Midbrain (tissue), 1 donor: ENCODE measurements at regions not wholly inside any gene's neighbourhood (a gene's known extent, or its start where the extent isn't known, plus 50 kb on each side); places are given as distances from the start of the nearest gene placed in this dataset.
"Not testable (repeated sequence)": the region's sequence is repeated elsewhere in the genome, so short reads cannot be mapped to it uniquely, and the experiment has no call there.

Source experiments
- DNase-seq: peaks from one replicate; lab custom pipeline; 2025; lab: John Stamatoyannopoulos, UW

DNA sequence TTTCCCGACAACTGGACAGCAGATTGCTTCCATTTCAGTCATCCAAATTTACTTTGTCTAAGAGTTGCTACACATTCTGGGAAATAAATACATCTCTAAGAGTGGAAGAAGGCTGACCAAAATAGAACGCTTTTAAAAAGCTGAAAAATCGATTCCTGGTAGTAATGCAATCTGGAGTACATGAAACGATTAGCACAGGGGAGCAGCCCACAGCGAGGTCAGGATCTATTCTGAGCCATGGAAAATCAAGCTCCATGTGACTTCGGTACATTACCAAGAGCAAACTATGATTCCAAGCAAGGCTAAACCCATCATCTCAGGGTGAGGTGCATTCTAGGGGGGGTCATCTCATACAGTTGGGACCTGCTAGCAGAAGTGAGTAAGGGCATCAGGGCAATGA is 249.3 kb downstream of the BLID start:
- no peak for DNase-seq

DNA sequence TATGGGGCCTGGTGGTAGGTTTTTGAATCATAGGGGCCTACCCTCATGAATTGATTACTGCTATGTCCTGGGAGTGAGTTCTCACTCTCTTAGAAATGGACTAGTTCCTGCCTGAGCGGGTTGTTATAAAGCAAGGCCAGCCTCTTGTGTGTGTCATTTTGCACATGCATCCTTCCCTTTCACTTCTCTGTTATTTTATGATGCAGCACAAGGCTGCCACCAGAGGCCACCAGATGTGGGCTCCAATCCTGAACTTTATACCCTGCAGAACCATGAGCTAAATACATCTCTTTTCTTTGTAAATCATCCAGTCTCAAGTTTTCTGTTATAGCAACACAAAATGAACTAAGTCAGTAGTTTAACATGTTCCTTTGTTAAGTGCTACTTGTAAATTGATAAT is 251.4 kb downstream of the BLID start:
- no peak for DNase-seq

DNA sequence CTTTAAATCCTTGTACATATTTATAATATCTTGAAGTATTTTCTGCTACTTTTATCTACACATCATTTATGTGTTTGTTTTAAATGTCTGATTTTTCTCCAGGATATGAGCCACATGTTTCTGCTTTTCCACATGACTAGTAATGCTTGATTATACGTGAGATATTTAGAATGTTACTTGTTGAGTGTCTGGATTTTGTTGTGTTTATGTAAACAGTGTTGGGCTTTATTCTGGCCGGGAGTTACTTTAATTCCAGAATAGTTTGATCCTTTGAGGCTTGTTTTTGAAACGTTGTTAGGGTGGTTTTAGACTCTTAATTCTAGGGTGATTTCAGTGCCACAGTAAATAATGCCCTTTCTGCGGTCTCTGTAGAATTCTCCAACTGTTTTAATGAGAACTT is 252.9 kb downstream of the BLID start:
- DNase-seq = no peak

DNA sequence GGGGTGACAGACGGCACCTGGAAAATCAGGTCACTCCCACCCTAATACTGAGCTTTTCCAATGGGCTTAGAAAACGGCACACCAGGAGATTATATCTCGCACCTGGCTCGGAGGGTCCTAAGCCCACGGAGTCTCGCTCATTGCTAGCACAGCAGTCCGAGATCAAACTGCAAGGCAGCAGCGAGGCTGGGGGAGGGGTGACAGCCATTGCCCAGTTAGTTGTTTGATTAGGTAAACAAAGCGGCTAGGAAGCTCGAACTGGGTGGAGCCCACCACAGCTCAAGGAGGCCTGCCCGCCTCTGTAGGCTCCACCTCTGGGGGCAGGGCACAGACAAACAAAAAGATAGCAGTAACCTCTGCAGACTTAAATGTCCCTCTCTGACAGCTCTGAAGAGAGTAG is 260.9 kb downstream of the BLID start:
- DNase-seq = not testable (repeated sequence)

DNA sequence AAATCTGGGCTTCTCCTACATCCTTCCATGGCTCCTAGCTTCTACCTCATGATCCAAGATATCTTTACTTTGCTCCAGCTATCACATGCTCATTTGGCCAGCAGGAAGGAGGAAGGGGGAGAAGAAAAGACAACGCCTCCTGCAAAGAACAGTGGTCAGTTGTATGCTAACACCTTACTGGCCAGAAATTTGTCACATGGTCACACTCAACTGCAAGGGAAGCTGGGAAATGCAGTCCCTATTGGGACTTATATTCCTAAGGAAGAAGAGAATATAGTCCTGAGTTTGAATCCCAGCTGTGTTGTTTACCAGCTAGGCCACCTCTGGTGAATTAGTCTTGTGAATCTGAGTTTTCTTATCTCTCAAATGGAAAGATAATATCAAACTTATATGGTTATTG is 272.0 kb downstream of the BLID start:
- no peak for DNase-seq

DNA sequence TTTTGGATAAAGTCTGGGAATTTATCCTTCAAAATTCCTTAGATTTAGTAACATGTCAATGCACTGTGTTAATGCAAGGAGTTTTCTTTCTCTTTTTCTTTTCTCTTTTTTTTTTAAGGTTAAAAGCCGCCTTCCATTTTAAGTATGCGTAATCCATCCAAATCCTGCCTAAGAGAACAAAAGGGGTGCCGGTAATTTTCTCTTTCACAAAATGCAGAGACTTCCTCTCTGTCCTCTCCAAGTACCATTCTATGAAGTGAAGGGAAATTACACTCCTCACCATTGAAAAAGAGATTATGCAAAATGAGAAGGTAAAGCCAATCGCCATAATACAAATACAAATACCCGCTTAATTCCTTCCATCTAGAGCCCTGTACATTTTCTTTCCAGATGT is 273.8 kb downstream of the BLID start:
- DNase-seq = no peak

DNA sequence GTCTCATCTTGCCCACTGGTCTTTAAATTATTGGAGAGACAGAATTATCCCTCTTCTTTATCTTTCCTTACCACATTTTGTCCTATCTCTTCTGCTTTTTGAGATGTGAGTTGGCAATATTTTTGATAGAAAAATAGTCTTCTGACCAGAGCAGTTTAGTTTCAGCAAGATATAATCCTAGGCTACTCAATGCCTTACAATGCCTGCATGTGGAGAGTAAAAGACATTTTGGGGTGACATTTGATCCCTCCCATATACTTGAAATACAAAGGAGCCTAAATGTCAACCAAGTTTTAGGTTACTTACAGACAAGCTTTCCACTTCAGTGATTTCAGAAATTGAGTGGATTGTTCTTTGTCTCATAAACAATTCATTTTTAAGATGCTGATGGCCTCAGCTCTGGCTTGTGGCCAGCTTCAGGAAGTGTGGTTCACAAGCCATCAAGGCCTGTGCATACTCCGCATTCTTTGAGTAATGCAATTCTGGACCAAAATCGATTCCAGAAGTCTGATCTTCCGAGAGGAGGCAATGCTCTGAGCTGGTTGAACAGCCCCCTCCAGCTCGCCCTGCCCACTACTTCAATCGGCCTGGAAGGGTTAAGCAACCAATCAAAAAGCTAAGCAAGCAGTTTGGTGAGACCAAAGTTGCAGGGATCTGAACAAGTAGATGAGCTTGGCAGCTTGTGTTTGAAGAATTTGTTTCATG is 274.4 kb downstream of the BLID start:
- no peak for DNase-seq

DNA sequence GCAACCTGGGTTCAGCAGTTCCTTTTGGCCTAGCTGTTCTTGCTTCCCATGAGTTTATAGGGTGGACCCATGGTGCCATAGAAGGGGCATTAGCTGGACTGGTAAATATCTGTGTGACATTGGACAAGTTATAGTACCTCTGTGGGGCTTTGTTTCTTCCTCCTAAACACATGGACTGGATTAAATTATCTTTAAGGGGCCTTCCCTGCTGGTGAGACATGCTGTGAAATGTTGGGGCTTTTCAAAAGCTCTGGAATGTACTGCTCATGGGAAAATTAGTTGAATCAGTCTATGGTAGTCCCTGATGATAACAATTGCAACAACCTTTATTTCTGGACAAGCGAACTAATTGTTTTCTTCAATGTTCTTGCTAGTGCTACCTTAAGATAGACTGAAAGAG is 276.2 kb downstream of the BLID start:
- no peak for DNase-seq

DNA sequence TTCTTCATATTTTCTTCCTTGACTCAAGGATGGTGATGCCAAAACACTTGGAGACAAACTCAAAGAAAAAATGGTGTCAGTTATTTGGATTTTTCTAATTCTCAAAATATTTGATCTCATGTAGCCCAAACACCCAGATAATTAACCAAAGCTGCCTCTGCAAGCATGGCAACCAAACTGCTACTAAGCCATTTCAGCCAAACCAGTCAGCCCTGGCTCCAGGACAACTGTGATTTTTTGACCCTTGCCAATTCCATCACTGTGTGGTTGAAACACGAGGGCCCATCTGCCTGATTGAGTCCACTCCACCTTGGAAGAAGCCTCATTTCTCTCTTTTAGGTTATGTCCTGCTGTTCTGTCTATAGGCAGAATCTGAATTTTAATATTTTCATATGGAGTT is 277.4 kb downstream of the BLID start:
- DNase-seq = no peak

DNA sequence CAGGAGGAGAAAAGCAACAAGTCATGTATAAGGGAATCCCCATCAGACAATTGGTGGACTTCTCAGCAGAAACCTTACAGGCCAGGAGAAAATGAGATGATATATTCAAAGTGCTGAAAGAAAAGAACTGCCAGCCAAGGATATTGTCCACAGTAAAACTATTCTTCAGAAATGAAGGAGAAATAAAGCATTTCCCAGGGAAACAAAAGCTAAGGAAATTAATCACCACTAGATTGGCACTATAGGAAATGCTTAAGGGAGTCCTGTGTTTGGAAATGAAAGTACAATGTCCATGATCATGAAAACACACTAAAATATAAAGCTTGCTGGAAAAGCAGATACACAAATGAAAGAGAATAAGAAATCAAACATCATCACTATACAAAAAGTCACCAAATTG is 282.0 kb downstream of the BLID start:
- no peak for DNase-seq

DNA sequence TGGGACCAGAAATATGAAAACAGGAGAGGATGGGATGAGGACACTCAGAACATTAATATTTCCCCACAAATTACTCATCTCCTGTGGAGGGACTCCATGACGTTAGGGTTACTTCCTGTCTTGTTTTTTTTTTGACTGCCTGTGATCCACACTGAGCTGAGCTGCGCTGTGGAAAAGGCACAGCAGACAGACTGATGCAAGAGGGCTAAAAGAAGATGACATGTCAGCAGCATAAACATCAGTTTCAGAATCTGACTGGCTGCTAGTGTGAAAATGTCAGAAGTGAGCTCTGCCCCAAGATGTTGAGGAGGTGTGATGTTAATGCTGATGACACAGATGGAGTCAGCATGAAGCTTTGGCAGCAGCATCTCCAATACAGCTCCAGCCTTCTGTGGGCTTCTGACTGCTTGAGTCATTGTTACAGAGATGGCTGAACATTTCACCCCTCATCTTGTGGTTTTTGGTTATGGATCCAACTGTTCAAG is 286.8 kb downstream of the BLID start:
- no peak for DNase-seq

DNA sequence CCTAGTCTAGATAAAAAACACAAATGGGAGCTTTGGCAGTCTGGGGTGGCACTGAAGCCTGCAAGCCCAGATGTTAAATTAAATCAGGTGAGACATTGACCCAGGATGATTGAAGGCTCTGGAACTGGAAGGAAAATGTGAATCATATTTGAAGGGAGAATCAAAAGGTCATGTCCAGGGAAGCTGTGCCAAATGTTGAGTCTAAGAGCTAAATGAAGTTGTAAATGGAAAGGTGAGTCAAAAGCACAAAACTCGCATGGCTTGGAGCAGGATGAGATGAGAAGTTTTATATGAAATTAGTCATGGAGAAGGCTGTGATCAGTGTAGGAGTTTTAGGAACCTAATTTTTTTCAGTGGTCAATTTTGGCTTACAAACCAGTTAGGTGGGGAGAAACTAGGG is 301.1 kb downstream of the BLID start:
- no peak for DNase-seq

DNA sequence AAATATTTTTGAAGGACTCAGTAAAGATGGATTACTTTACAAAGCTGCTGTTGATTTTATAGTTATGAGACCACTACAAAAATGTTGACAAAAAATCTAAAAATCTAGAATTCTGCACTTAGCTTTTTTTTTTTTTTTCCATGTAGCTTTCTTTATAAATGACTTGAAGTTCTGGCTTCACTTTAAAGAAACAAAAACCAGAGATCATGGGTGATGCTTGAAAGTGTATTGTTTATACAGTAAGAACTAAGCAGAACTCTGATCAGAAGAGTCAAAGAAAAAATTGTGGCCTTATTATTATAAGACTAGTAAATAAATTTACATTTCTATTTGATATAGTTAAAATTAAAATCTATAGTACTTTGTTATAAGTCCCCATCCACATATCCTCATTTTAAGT is 301.7 kb downstream of the BLID start:
- no peak for DNase-seq

DNA sequence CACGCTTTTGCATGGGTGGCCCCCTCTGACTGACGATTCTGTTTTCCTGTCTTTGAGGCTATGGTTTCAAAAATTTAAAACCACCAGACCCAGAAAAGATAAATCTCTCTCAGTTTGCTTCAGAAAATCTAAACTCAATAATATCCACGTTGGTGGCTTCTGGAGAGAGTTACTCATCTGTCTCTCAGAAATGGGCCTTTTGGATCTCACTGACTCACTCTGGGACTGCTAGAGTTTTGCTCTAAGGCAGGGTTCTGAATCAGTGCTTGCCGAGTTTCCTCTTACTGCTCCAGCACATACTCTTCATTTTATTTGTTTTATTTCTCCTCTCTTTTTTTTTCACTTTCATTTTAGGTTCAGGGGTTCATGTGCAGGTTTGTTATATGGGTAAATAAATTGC is 305.7 kb downstream of the BLID start:
- no peak for DNase-seq

DNA sequence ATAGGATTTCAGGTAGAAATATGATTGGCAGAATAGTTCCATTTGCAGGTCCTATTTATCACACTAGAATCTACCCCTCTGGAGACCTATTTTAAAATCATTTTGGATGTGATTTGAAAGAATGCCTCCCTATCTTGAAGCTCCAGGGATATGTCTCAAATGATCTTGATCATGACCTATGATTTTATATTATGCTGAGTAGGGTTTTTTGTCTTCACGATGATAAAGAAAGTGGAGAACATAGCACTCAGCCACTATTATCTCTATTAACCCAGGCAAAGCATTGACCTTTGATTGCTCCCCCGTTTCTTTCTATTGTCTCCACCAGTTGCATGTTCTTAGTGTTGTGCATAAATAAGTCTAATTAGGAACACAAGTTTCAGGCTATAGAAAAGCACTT is 307.9 kb downstream of the BLID start:
- no peak for DNase-seq

DNA sequence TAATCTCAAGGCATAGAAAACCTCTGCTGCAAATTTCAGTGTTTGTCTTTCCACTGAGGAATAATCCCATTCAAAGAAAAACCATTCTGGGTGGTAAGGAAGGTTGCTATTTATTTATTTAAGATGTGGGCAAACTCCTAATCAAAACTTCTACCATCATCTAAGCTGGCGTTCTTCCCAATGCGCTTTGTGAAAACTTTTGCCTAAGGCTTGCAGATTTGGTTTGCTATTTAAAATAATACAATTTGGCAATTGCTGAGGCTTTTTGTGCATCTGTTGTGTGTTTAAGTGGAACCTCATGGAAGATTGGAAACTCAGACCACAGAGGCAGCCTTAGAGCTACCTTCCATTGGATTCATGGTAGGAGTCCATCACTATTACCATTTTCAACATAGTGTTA is 309.0 kb downstream of the BLID start:
- DNase-seq = no peak

DNA sequence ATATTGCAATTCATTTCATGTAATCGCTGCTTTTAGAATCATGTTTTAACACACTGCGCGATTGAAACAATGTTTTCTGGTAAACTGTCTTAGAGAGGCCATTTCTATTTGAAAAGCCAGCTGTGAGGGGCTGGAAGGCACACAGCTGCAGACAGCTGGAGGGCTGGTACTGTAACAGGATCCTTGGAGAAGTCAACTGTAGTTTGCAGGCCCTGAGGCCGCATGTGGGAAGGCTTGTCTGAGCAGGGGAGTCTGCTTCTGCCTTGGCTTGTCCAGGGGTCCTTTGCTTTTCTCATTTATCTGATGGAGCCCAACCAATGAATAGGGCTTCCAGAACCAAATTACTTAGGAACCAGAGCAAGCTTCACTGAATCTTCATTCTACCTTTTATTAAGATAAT is 313.5 kb downstream of the BLID start:
- DNase-seq = no peak

DNA sequence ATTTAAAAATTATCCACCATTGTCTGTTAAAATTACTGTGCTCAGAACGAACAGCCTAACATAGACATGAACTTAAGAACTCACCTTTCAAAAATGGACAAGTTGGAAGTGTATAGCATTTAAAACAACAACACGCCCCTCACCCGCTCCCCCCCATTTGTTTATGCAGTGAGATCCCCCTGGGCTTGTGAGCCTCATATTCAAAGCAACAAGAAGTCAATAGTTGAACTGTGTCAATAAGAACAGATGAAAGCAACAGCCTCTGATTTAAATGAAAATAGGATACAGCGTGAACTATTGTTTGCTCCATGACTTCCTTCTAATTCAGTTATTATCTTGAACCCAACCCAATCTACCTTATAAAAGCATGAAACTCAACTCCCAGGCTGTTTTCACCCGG is 314.2 kb downstream of the BLID start:
- no peak for DNase-seq

DNA sequence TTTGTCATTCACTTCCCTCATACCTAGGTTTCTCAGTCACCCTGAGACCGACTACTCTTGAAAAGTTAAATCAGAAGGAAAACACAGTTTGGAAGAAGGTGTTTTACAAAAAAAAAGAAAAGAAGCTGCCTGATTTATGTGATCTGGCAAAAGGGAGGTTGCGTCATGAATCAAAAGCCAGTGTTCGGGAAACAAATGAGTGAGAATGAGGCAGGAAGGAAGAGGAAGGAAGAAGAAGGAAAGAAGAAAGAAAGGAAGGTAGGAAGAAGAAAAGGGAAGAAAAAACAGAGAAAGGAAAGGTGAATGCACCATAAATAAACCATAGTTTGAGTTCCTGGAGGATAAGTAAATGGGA is 314.6 kb downstream of the BLID start:
- DNase-seq = no peak

DNA sequence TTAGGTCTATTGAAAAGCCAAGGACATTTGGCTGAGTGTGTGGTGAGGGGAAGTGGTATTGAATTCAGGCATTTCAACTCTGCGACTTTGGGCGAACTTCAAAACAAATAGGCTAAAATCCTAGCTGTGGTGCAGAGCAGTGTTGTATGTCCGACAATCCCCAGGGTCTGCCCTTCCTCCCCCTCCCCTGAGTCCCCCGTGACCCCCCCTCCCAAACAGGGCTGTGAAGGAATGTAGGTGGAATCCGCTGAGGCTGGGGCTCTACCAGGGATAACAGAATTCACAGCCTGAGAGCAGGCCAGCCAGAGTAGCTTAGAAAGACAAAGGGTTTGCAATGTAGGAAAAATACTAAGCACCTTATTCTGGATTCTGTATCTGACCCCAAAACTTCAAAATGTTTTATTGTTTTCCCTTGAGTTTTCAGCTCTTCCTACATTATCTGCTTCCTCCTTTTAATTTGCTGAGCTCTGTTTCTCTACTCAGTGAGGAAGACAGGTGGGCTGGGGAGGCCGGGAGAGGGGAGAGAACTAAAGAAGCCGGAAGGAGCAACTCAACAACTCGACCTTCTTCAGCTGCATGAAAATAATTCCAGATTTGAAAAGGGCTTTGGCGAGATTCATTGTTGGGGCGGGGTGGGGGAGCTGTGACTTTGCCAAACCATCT is 315.2 kb downstream of the BLID start:
- peak; percentile 64 for DNase-seq

DNA sequence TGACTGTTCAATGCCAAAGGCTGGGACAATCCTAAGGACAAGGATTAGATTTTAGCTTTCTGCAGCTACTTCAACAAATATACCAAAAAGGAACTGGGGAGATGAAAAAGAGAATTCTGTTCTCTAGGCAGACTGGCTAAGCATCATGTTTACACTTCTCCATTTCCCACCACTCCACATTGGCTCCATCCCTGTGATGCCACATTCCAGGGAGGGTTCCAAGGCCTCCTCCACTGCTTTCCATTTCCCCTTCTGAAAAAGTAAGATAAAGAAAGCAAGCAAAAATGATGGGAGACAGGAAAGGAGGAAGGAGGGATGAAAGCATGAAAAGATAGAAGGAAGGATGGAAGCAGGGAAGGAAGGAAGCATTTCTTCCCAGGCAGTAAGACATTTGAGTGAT is 315.8 kb downstream of the BLID start:
- DNase-seq = no peak

DNA sequence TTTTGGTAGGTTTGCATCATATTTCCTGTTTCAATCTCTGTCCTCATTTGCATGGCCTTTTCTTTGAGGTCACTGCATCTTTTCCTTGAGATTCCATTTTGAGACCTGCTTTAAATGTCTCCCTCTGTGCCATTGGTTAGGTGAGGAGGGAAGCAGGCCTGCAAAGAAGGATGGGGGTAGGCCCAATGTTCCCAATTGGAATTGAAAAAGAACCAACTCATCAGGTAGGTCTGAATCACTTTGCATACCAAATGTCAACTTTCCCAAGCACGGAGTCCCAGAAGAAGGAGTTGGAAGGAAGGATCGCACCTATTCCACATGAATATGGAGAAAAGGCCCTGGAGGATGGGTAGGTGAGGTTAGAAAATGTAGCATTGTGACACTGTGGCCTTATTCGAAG is 318.5 kb downstream of the BLID start:
- no peak for DNase-seq

DNA sequence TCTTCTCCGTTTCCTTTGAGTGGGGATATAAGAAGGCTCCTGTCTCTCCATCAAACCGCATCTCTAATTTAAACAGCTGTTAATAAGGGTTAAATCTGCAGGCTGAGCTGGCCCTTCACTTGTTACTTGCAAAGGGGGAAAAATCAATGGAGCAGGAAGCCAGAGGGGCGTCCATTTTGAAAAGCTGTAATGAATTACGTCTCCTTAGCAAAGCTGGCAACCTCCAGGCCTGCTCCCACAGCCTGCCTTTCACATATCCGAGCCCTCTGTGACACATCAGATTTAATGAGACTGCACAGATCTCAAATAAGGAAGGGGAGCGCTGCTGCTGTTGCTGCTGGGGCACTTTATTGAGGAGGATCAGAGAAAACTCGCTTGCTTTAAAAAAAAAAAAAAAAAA is 320.8 kb downstream of the BLID start:
- no peak for DNase-seq

DNA sequence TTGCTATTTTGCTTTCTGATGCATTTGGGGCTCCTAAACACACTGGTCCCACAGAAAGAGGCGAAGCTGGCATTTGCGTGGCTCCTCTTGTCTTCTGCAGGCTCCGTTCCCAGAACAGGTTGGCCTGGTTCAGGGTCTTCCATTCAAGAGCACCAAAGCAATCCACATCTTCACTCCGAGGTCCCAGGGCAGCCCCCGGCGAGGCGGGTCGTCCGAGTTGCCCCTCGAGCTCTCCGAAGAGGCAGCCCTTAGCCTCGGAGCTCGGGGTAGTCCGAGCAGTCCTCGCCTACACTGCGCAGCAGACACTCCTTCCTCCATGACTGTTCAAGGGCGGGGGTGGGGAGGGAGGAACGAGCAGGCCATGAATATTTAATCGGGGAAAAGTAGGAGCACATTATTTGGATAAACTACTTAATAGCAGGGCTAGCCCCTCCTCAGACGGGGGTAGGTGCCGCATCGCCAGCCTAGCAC is 321.3 kb downstream of the BLID start:
- DNase-seq = peak; percentile 52
